Glutamatergic neuron (in vitro differentiated cells): ENCODE measurements at regions not wholly inside any gene's neighbourhood (a gene's known extent, or its start where the extent isn't known, plus 50 kb on each side); places are given as distances from the start of the nearest gene placed in this dataset.

ENCODE experiments used
- DNase-seq: peaks from one replicate; pipeline ENCODE4 v3.0.0; 2022
- H3K27ac Mint-ChIP-seq: one replicate; pipeline ENCODE4 v1.8.0; 2020; ENCODE audit warnings: mild to moderate bottlenecking, mixed read lengths, inconsistent platforms; ENCODE audit not compliant: unreplicated experiment
- H3K27me3 Mint-ChIP-seq: one replicate; pipeline ENCODE4 v1.8.0; 2020; ENCODE audit warnings: mild to moderate bottlenecking, moderate library complexity, mixed read lengths, inconsistent platforms; ENCODE audit not compliant: unreplicated experiment
- H3K36me3 Mint-ChIP-seq: one replicate; pipeline ENCODE4 v1.8.0; 2020; ENCODE audit warnings: mild to moderate bottlenecking, mixed read lengths, inconsistent platforms; ENCODE audit not compliant: unreplicated experiment
- H3K4me1 Mint-ChIP-seq: one replicate; pipeline ENCODE4 v1.8.0; 2020; ENCODE audit warnings: mild to moderate bottlenecking, low read depth, mixed read lengths, inconsistent platforms; ENCODE audit not compliant: unreplicated experiment
- H3K4me3 Mint-ChIP-seq: one replicate; pipeline ENCODE4 v1.8.0; 2020; ENCODE audit warnings: mild to moderate bottlenecking, mixed read lengths, inconsistent platforms; ENCODE audit not compliant: unreplicated experiment
- H3K9me3 Mint-ChIP-seq: one replicate; pipeline ENCODE4 v1.8.0; 2020; ENCODE audit warnings: mild to moderate bottlenecking, moderate library complexity, mixed read lengths, inconsistent platforms; ENCODE audit not compliant: unreplicated experiment
- CTCF ChIP-seq: fragments of 200-600 bp; sonication (generic); IDR thresholded peaks from one replicate; pipeline ENCODE4 v1.5.0; 2021; ENCODE audit not compliant: partially characterized antibody, unreplicated experiment

GRCh38 chr10:110446954-110447608 lies 50.6 kb upstream of the DUSP5 start:
- peaks cover 9% of the 10 kb centered on the region for H3K9me3 Mint-ChIP-seq
- peaks cover 4% of the 10 kb centered on the region for H3K36me3 Mint-ChIP-seq
- H3K4me3 Mint-ChIP-seq = no peak overlapping the region
- peaks cover 4% of the 10 kb centered on the region for H3K4me1 Mint-ChIP-seq
- H3K27me3 Mint-ChIP-seq = peaks cover 4% of the 10 kb centered on the region
- no peak for DNase-seq
- no peak for TF ChIP-seq CTCF
- no peak overlapping the region for H3K27ac Mint-ChIP-seq

DNA sequence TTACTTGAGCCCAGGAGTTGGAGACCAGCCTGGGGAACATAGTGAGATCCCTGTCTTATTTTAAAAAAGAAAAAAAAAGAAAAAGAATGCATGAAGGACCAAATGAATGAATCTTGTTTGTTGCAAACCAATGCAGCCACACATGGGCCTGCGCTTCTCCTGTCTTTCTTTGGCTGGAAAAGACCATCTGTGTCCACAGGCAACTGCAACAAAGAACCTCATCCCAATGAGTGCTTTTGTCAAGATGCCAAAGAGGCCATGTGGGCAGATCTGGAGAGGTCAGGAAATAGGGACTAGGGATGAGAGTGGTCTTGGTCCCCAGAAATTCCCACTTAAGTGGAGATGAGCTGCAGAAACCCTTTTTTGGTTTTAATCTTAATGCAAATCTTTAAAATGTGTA lies 49.8 kb upstream of the DUSP5 start:
- Mint-ChIP-seq H3K4me3 (no peak overlapping the region), H3K27me3 (peaks cover 4% of the 10 kb centered on the region)
- no peak for DNase-seq

More for the DNA sequence above, 49.8 kb upstream of the DUSP5 start:
- Mint-ChIP-seq H3K9me3 (peaks cover 9% of the 10 kb centered on the region), H3K27ac (no peak overlapping the region), H3K4me1 (peaks cover 2% of the 10 kb centered on the region), H3K36me3 (peaks cover 4% of the 10 kb centered on the region)
- no peak for TF ChIP-seq CTCF
